ENCODE measurements at regions not wholly inside any gene's neighbourhood (a gene's known extent, or its start where the extent isn't known, plus 50 kb on each side); places are given as distances from the start of the nearest gene placed in this dataset.

- TF ChIP-seq CTCF (IDR thresholded peaks at IDR 0.05; ENCODE audit: extremely low read depth, insufficient read depth, missing control alignments), result no peak
- no peak for DNase-seq (ENCODE audit: low spot score)
- in situ Hi-C loops (cut with MboI; ENCODE audit: low pct_unique_long_range_greater_than_20kb, low sequenced_read_pairs, unreplicated experiment), result no loop called here
Measured at GRCh38 chr12:30447061-30447750, 248.5 kb downstream of the IPO8 start.

GRCh38 chr12:30442461-30442860 is 253.2 kb downstream of the IPO8 start:
- in situ Hi-C loops (cut with MboI; ENCODE audit: low pct_unique_long_range_greater_than_20kb, low sequenced_read_pairs, unreplicated experiment), result no loop called here
- DNase-seq (ENCODE audit: low spot score), result no peak
- no peak for TF ChIP-seq CTCF (IDR thresholded peaks at IDR 0.05; ENCODE audit: extremely low read depth, insufficient read depth, missing control alignments)

DNA sequence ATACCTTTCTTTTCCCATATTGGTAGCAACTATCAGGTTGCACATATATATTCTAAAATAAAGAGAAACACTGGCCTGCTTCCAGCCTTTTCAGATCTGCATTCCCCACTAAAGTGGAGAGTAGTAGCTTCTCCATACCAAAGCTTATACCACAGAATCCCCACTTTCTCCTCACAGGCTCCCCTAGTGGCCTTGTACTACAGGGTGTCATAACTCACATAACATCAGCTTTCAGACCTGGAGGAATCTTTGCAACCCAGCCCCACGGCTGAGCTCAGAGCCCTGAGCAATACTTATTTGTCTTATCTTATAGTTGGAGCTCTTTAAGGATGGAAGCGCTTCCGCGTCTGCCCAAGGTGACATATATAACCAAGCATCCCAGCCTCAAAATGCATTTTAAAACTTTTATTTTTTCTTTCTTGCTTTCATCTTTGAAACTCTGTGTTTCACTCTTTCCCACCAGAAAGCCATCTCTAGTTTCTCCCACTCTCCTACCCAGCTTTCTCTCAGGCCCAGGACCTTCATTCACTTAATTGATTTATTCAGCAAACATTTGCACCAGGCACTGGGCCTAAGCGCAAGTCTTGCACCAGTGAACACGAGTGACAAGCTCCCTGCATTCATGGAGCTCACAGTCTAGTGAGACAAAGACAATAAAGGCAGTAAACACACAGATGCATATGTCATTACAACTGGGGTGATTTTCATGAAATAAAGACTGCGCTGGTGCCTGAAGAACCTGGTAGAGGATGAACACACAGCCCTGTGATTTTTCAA is 254.7 kb downstream of the IPO8 start:
- peak; percentile 13 for TF ChIP-seq CTCF (IDR thresholded peaks at IDR 0.05; ENCODE audit: extremely low read depth, insufficient read depth, missing control alignments)
- in situ Hi-C loops (cut with MboI; ENCODE audit: low pct_unique_long_range_greater_than_20kb, low sequenced_read_pairs, unreplicated experiment), result no loop called here
- DNase-seq (ENCODE audit: low spot score), result no peak

DNA sequence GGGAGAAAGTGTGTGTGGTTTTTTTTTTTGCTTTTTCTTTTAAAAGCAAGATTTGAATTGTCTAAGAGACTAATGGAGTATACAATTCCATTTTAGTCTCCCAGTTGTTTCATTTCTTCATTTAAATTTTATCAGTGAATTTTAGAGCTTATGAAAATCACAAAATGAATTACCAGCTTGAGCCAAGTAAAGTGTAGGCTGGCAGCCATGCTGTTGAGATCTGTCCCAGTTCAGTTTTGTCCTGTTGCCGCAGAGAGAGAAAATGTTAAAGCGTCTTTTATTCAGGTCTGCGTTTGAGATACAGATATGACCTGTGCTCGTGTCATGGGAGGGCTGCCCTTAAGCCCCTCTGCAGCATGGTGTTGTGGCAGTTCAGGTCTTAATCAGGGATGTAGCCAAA is 256.5 kb downstream of the IPO8 start:
- no peak for TF ChIP-seq CTCF (IDR thresholded peaks at IDR 0.05; ENCODE audit: extremely low read depth, insufficient read depth, missing control alignments)
- no peak for DNase-seq (ENCODE audit: low spot score)
- in situ Hi-C loops (cut with MboI; ENCODE audit: low pct_unique_long_range_greater_than_20kb, low sequenced_read_pairs, unreplicated experiment), result no loop called here

GRCh38 chr12:30438601-30439041 is 257.0 kb downstream of the IPO8 start:
- no peak for TF ChIP-seq CTCF (IDR thresholded peaks at IDR 0.05; ENCODE audit: extremely low read depth, insufficient read depth, missing control alignments)
- DNase-seq (ENCODE audit: low spot score), result no peak
- in situ Hi-C loops (cut with MboI; ENCODE audit: low pct_unique_long_range_greater_than_20kb, low sequenced_read_pairs, unreplicated experiment), result no loop called here

DNA sequence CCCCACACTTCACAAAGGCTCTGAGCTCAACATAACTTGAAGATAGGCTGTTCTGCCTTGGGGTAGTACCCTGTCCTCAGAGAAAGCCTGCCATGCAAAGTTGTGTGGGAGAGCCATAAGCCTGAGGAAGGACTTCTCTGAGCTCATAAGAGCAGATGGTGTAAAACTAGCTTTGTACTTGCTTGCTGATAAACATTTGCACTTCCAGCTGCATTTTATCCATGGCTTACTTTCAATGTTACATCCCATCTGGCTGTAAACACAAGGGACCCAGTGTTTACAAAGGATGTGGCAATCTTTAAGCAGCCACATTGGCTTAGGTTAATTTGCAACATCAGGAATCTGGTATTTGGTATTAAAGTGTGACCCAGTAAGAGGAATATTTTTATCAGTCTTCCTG is 258.1 kb downstream of the IPO8 start:
- no peak for DNase-seq (ENCODE audit: low spot score)
- no peak for TF ChIP-seq CTCF (IDR thresholded peaks at IDR 0.05; ENCODE audit: extremely low read depth, insufficient read depth, missing control alignments)
- in situ Hi-C loops (cut with MboI; ENCODE audit: low pct_unique_long_range_greater_than_20kb, low sequenced_read_pairs, unreplicated experiment), result no loop called here

All from GM13977 (cell line).